OCI-LY7 (cell line): ENCODE measurements at regions not wholly inside any gene's neighbourhood (a gene's known extent, or its start where the extent isn't known, plus 50 kb on each side); places are given as distances from the start of the nearest gene placed in this dataset.

Experiments used
- CTCF ChIP-seq: fragments of 200-600 bp; sonication (generic); conservative IDR thresholded peaks from 2 replicates; pipeline ENCODE4 v1.5.1; 2014; ENCODE audit warnings: mild to moderate bottlenecking, antibody characterized with exemption, low read length, moderate library complexity, mixed read lengths
- EZH2phosphoT487 ChIP-seq: fragments of 200-600 bp; sonication (generic); IDR thresholded peaks from 2 replicates; pipeline ENCODE4 v1.6.1; 2018; ENCODE audit warnings: low read depth, borderline replicate concordance, mild to moderate bottlenecking, mixed run types, antibody characterized with exemption, low read length, moderate library complexity, mixed read lengths

DNA sequence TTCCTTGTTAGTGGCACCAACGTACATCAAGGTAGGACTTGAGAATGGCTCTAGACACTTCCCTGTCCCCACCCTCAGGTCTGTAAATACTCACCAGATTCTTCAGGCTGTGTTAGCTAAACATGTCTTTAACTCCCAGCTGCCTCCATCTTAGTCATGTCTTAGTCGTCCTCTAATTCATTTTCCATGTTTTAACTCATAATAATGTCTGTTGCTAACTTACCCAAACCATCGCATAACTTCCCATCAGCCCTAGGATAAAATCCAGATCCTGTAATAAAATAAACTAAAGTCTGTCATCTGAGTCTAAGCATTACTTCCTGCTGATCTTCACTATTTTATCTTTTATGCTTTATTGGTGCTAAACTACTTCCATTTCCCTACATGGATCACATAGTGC, 600.0 kb upstream of the CELF2 start:
- TF ChIP-seq CTCF: no peak
- no peak for TF ChIP-seq EZH2phosphoT487
